ENCODE measurements at regions not wholly inside any gene's neighbourhood (a gene's known extent, or its start where the extent isn't known, plus 50 kb on each side); places are given as distances from the start of the nearest gene placed in this dataset.

DNA sequence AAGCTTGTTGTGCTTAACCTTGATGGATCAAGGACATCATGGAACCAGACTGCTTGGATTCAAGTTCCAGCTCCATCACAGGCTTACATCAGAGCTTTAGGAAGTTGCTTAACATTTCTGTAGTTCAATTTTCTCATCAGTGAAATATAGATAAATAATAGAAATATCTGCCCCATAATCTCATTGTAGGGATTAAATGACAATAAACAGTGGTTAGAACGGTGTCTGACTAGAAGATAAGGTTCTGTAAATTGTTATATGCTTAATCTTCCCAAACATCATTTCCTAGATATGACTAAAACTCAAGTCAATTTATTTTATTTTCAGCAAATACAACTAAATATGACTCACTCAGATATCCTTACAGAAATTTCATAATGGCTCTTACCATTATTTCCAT, 83.5 kb downstream of the SLITRK1 start:
- TF ChIP-seq POLR2AphosphoS5 (IDR thresholded peaks at IDR 0.05) = no peak
- TF ChIP-seq, protein P1, sequence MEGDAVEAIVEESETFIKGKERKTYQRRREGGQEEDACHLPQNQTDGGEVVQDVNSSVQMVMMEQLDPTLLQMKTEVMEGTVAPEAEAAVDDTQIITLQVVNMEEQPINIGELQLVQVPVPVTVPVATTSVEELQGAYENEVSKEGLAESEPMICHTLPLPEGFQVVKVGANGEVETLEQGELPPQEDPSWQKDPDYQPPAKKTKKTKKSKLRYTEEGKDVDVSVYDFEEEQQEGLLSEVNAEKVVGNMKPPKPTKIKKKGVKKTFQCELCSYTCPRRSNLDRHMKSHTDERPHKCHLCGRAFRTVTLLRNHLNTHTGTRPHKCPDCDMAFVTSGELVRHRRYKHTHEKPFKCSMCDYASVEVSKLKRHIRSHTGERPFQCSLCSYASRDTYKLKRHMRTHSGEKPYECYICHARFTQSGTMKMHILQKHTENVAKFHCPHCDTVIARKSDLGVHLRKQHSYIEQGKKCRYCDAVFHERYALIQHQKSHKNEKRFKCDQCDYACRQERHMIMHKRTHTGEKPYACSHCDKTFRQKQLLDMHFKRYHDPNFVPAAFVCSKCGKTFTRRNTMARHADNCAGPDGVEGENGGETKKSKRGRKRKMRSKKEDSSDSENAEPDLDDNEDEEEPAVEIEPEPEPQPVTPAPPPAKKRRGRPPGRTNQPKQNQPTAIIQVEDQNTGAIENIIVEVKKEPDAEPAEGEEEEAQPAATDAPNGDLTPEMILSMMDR (IDR thresholded peaks at IDR 0.05) = no peak

All from upper lobe of left lung (tissue), 4 donors.